Subcutaneous abdominal adipose tissue (tissue), 5 donors: ENCODE measurements at regions not wholly inside any gene's neighbourhood (a gene's known extent, or its start where the extent isn't known, plus 50 kb on each side); places are given as distances from the start of the nearest gene placed in this dataset.

ENCODE experiments used
- H3K27ac ChIP-seq: one replicate; pipeline ENCODE4 v1.7.0; 2013; ENCODE audit warnings: low read depth, mild to moderate bottlenecking, inconsistent platforms, low read length, moderate library complexity
- H3K27me3 ChIP-seq, 5 donors: one replicate each; pipeline ENCODE4 v1.7.0; 2013; ENCODE audit warnings: low read length in 5 of 5, inconsistent platforms in 1 of 5; ENCODE audit not compliant: control insufficient read depth in 5 of 5, insufficient read depth in 4 of 5
- H3K36me3 ChIP-seq, 5 donors: one replicate each; pipeline ENCODE4 v1.7.0; 2013; ENCODE audit warnings: low read length in 5 of 5; ENCODE audit not compliant: control insufficient read depth in 5 of 5, insufficient read depth in 5 of 5
- H3K4me1 ChIP-seq, 5 donors: one replicate each; pipeline ENCODE4 v1.7.0; 2013; ENCODE audit warnings: low read length in 5 of 5, mild to moderate bottlenecking in 3 of 5, moderate library complexity in 1 of 5; ENCODE audit not compliant: control insufficient read depth in 5 of 5, insufficient read depth in 5 of 5
- H3K4me3 ChIP-seq, 5 donors: one replicate each; pipeline ENCODE4 v1.7.0; 2013; ENCODE audit warnings: low read length in 5 of 5, low read depth in 1 of 5
- H3K9ac ChIP-seq, 5 donors: one replicate each; pipeline ENCODE4 v1.7.0; 2013; ENCODE audit warnings: low read length in 5 of 5, mild to moderate bottlenecking in 4 of 5, moderate library complexity in 3 of 5
- H3K9me3 ChIP-seq, 5 donors: one replicate each; pipeline ENCODE4 v1.7.0; 2013; ENCODE audit warnings: low read length in 5 of 5; ENCODE audit not compliant: control insufficient read depth in 5 of 5
- donor health status: healthy.
- donor health status: healthy.
- donor health status: healthy.
- donor health status: healthy.
- donor health status: healthy.

GRCh38 chr1:238961790-238962189 lies 424.6 kb upstream of the CHRM3 start:
- Histone ChIP-seq H3K4me1 (no peaks in the 10 kb centered on the region), H3K9me3 (no peaks in the 10 kb centered on the region), H3K9ac (no peak overlapping the region)

GRCh38 chr1:238960071-238960470 lies 426.3 kb upstream of the CHRM3 start:
- Histone ChIP-seq H3K4me3 (no peak overlapping the region), H3K27ac (no peak overlapping the region)

More at GRCh38 chr1:238961790-238962189, 424.6 kb upstream of the CHRM3 start:
- no peaks in the 10 kb centered on the region for H3K27me3 ChIP-seq
- H3K27ac ChIP-seq = no peak overlapping the region
- no peaks in the 10 kb centered on the region for H3K36me3 ChIP-seq
- H3K4me3 ChIP-seq = no peak overlapping the region

GRCh38 chr1:238955934-238956333 lies 430.4 kb upstream of the CHRM3 start:
- Histone ChIP-seq H3K27me3 (no peaks in the 10 kb centered on the region), H3K27ac (no peak overlapping the region), H3K36me3 (no peaks in the 10 kb centered on the region), H3K4me3 (no peak overlapping the region), H3K9me3 (no peaks in the 10 kb centered on the region), H3K4me1 (no peaks in the 10 kb centered on the region), H3K9ac (no peak overlapping the region)

More at GRCh38 chr1:238960071-238960470, 426.3 kb upstream of the CHRM3 start:
- H3K36me3 ChIP-seq = no peaks in the 10 kb centered on the region
- no peak overlapping the region for H3K9ac ChIP-seq
- H3K9me3 ChIP-seq = no peaks in the 10 kb centered on the region
- no peaks in the 10 kb centered on the region for H3K4me1 ChIP-seq
- no peaks in the 10 kb centered on the region for H3K27me3 ChIP-seq

- Histone ChIP-seq H3K27me3 (no peaks in the 10 kb centered on the region), H3K4me3 (no peak overlapping the region), H3K4me1 (no peaks in the 10 kb centered on the region), H3K36me3 (no peaks in the 10 kb centered on the region), H3K9ac (no peak overlapping the region), H3K9me3 (no peaks in the 10 kb centered on the region), H3K27ac (no peak overlapping the region)
Measured at GRCh38 chr1:238954865-238955264, 431.5 kb upstream of the CHRM3 start.

GRCh38 chr1:238953448-238954010 lies 432.8 kb upstream of the CHRM3 start:
- Histone ChIP-seq H3K36me3 (no peaks in the 10 kb centered on the region), H3K27me3 (no peaks in the 10 kb centered on the region), H3K27ac (no peak overlapping the region), H3K9me3 (no peaks in the 10 kb centered on the region), H3K9ac (no peak overlapping the region), H3K4me1 (no peaks in the 10 kb centered on the region), H3K4me3 (no peak overlapping the region)

GRCh38 chr1:238951809-238952208 lies 434.6 kb upstream of the CHRM3 start:
- no peaks in the 10 kb centered on the region for H3K4me1 ChIP-seq
- no peaks in the 10 kb centered on the region for H3K27me3 ChIP-seq
- H3K9ac ChIP-seq = no peak overlapping the region
- H3K36me3 ChIP-seq = no peaks in the 10 kb centered on the region
- no peak overlapping the region for H3K27ac ChIP-seq
- no peaks in the 10 kb centered on the region for H3K9me3 ChIP-seq
- H3K4me3 ChIP-seq = no peak overlapping the region

- H3K27ac ChIP-seq = no peak overlapping the region
- H3K36me3 ChIP-seq = no peaks in the 10 kb centered on the region
- no peak overlapping the region for H3K4me3 ChIP-seq
- no peaks in the 10 kb centered on the region for H3K4me1 ChIP-seq
- no peaks in the 10 kb centered on the region for H3K9me3 ChIP-seq
- H3K27me3 ChIP-seq = no peaks in the 10 kb centered on the region
- H3K9ac ChIP-seq = no peak overlapping the region
Measured at GRCh38 chr1:238950784-238951183, 435.6 kb upstream of the CHRM3 start.

GRCh38 chr1:238950017-238950416 lies 436.4 kb upstream of the CHRM3 start:
- Histone ChIP-seq H3K4me1 (no peaks in the 10 kb centered on the region), H3K27ac (no peak overlapping the region), H3K27me3 (no peaks in the 10 kb centered on the region), H3K4me3 (no peak overlapping the region), H3K9ac (no peak overlapping the region), H3K36me3 (no peaks in the 10 kb centered on the region), H3K9me3 (no peaks in the 10 kb centered on the region)

GRCh38 chr1:238944028-238944427 lies 442.3 kb upstream of the CHRM3 start:
- H3K27me3 ChIP-seq = no peaks in the 10 kb centered on the region
- no peak overlapping the region for H3K27ac ChIP-seq
- no peak overlapping the region for H3K4me3 ChIP-seq
- no peaks in the 10 kb centered on the region for H3K4me1 ChIP-seq
- peaks cover 0 to 3% (median 0%) of the 10 kb centered on the region in 5 donors for H3K9me3 ChIP-seq
- H3K36me3 ChIP-seq = no peaks in the 10 kb centered on the region
- no peak overlapping the region for H3K9ac ChIP-seq

- H3K4me1 ChIP-seq = no peaks in the 10 kb centered on the region
- H3K36me3 ChIP-seq = no peaks in the 10 kb centered on the region
Measured at GRCh38 chr1:238927899-238928298, 458.5 kb upstream of the CHRM3 start.

GRCh38 chr1:238916828-238917227 lies 469.5 kb upstream of the CHRM3 start:
- H3K36me3 ChIP-seq = no peaks in the 10 kb centered on the region
- no peaks in the 10 kb centered on the region for H3K27me3 ChIP-seq
- no peak overlapping the region for H3K4me3 ChIP-seq
- no peak overlapping the region for H3K27ac ChIP-seq
- H3K9me3 ChIP-seq = no peaks in the 10 kb centered on the region
- no peak overlapping the region for H3K9ac ChIP-seq
- H3K4me1 ChIP-seq = no peaks in the 10 kb centered on the region

More at GRCh38 chr1:238927899-238928298, 458.5 kb upstream of the CHRM3 start:
- no peak overlapping the region for H3K4me3 ChIP-seq
- H3K9me3 ChIP-seq = peaks cover 0 to 5% (median 0%) of the 10 kb centered on the region in 5 donors
- no peaks in the 10 kb centered on the region for H3K27me3 ChIP-seq
- no peak overlapping the region for H3K9ac ChIP-seq
- H3K27ac ChIP-seq = no peak overlapping the region
